ENCODE measurements at regions not wholly inside any gene's neighbourhood (a gene's known extent, or its start where the extent isn't known, plus 50 kb on each side); places are given as distances from the start of the nearest gene placed in this dataset.

DNA sequence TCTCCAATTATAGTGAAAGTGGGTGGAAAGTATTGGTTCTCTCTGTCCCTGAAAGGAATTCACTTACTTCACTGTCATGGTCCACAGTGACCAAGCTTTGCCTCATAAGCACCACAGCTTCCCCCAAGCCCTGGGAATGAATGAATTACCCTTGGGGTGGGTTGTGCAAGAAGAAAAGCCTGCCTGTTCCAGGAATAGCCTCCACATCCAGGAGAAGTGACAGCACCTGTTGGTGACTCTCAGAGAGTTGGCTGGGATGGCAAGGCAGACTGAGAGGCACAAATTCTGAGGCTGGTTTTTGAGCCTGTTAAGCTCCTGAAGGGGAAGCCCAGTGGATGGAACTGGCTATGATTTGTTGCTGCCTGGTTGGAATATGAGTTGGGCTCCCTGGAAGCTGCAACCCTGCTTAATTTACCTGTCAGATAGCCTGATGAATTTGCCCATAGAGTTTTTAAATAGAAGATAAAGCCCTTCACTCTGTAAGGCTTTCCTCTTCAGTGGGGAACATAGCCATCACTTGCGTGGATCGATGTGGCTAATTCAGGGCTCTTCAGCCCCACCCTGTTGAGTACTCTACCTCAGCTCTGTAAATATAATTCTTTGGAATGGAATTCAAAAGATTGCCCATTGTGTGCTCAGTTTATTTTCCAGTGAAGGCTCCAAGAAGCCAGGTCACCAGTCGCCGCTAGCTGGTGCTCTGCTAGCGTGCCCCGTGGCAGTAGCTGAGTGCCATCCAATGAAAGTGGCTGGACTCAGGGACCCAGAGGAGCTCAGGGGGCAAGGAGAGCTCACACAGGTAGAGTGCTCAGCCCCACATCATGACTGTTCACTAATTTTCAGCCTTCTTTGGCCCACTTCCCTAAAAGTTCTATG lies 479.3 kb downstream of the IRS1 start:
- H3K4me1 ChIP-seq (replicated peaks): no peaks in the 10 kb centered on the region
- no peak overlapping the region for H3K27ac ChIP-seq
- no peak overlapping the region for H3K4me3 ChIP-seq
- no peaks in the 10 kb centered on the region for H3K27me3 ChIP-seq (replicated peaks)
- no peak for DNase-seq (ENCODE audit: low read depth in 1 of 2, low spot score in 2 of 2)
- no peaks in the 10 kb centered on the region for H3K9me3 ChIP-seq (replicated peaks)
- no peaks in the 10 kb centered on the region for H3K36me3 ChIP-seq

- H3K27me3 ChIP-seq (replicated peaks): no peaks in the 10 kb centered on the region
- no peak overlapping the region for H3K27ac ChIP-seq
- DNase-seq (ENCODE audit: low read depth in 1 of 2, low spot score in 2 of 2): no peak
- no peaks in the 10 kb centered on the region for H3K36me3 ChIP-seq
- no peaks in the 10 kb centered on the region for H3K9me3 ChIP-seq (replicated peaks)
- H3K4me3 ChIP-seq: no peak overlapping the region
- H3K4me1 ChIP-seq (replicated peaks): no peaks in the 10 kb centered on the region
These were observed 481.6 kb downstream of the IRS1 start for GRCh38 chr2:226317970-226318369.

DNA sequence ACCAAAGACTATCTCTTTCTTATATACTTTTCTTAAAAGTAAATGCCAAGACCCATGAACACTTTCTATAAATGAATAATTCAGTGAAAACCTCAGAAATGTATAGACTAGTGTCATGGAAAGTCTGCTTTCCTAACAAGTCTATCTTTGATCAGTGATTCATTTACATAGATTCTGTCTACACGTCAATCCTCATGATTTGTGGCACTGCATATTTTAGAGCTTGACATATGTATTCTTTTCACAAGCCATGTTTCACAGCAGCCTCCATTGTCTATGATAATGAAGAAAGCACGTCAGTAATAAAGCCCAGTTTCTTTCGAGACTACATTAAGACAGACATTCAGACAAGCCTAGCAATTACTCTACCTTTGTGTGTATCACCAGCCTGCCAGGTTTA lies 486.6 kb downstream of the IRS1 start:
- Histone ChIP-seq H3K36me3 (no peaks in the 10 kb centered on the region), H3K4me3 (no peak overlapping the region), H3K27me3 (replicated peaks) (no peaks in the 10 kb centered on the region), H3K27ac (no peak overlapping the region), H3K9me3 (replicated peaks) (no peaks in the 10 kb centered on the region), H3K4me1 (replicated peaks) (no peaks in the 10 kb centered on the region)
- DNase-seq (ENCODE audit: low read depth in 1 of 2, low spot score in 2 of 2): no peak

- Histone ChIP-seq H3K27ac (no peak overlapping the region), H3K4me3 (no peak overlapping the region), H3K36me3 (no peaks in the 10 kb centered on the region), H3K4me1 (replicated peaks) (no peaks in the 10 kb centered on the region), H3K9me3 (replicated peaks) (no peaks in the 10 kb centered on the region), H3K27me3 (replicated peaks) (no peaks in the 10 kb centered on the region)
- DNase-seq (ENCODE audit: low read depth in 1 of 2, low spot score in 2 of 2): no peak
These were observed 487.5 kb downstream of the IRS1 start for GRCh38 chr2:226312155-226312554.

GRCh38 chr2:226310146-226310545 lies 489.5 kb downstream of the IRS1 start:
- no peaks in the 10 kb centered on the region for H3K9me3 ChIP-seq (replicated peaks)
- DNase-seq (ENCODE audit: low read depth in 1 of 2, low spot score in 2 of 2): no peak
- H3K4me3 ChIP-seq: no peak overlapping the region
- no peaks in the 10 kb centered on the region for H3K4me1 ChIP-seq (replicated peaks)
- H3K27ac ChIP-seq: no peak overlapping the region
- H3K36me3 ChIP-seq: no peaks in the 10 kb centered on the region
- no peaks in the 10 kb centered on the region for H3K27me3 ChIP-seq (replicated peaks)

- no peak for DNase-seq (ENCODE audit: low read depth in 1 of 2, low spot score in 2 of 2)
- no peaks in the 10 kb centered on the region for H3K36me3 ChIP-seq
- H3K9me3 ChIP-seq (replicated peaks): no peaks in the 10 kb centered on the region
- H3K4me1 ChIP-seq (replicated peaks): no peaks in the 10 kb centered on the region
- H3K4me3 ChIP-seq: no peak overlapping the region
- H3K27me3 ChIP-seq (replicated peaks): no peaks in the 10 kb centered on the region
- H3K27ac ChIP-seq: no peak overlapping the region
These were observed 490.6 kb downstream of the IRS1 start for GRCh38 chr2:226308986-226309385.

DNA sequence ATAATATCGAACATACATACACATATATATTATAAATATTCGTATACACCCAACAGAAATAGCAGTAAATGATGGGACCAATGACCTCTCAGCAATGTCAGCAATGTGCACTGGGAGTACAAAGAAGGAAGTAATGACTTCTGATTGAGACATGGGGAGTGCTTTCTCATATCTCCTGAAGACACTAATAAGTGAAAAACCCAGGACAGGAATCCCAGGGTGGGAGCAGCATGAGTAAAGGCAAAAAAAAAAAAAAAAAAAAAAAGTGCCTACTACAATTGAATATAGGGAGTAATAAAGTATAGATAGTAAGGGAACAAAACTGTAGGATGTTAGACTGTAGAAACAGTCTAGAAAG lies 491.3 kb downstream of the IRS1 start:
- no peaks in the 10 kb centered on the region for H3K36me3 ChIP-seq
- no peaks in the 10 kb centered on the region for H3K9me3 ChIP-seq (replicated peaks)
- DNase-seq (ENCODE audit: low read depth in 1 of 2, low spot score in 2 of 2): no peak
- no peaks in the 10 kb centered on the region for H3K27me3 ChIP-seq (replicated peaks)
- no peak overlapping the region for H3K4me3 ChIP-seq
- H3K27ac ChIP-seq: no peak overlapping the region
- no peaks in the 10 kb centered on the region for H3K4me1 ChIP-seq (replicated peaks)

- H3K27ac ChIP-seq: no peak overlapping the region
- no peak for DNase-seq (ENCODE audit: low read depth in 1 of 2, low spot score in 2 of 2)
- no peaks in the 10 kb centered on the region for H3K4me1 ChIP-seq (replicated peaks)
- no peaks in the 10 kb centered on the region for H3K9me3 ChIP-seq (replicated peaks)
- H3K27me3 ChIP-seq (replicated peaks): no peaks in the 10 kb centered on the region
- H3K36me3 ChIP-seq: no peaks in the 10 kb centered on the region
- H3K4me3 ChIP-seq: no peak overlapping the region
These were observed 491.9 kb downstream of the IRS1 start for GRCh38 chr2:226307487-226308322.

GRCh38 chr2:226306969-226307368 lies 492.7 kb downstream of the IRS1 start:
- DNase-seq (ENCODE audit: low read depth in 1 of 2, low spot score in 2 of 2): no peak
- H3K27ac ChIP-seq: no peak overlapping the region
- no peaks in the 10 kb centered on the region for H3K27me3 ChIP-seq (replicated peaks)
- no peak overlapping the region for H3K4me3 ChIP-seq
- H3K36me3 ChIP-seq: no peaks in the 10 kb centered on the region
- no peaks in the 10 kb centered on the region for H3K9me3 ChIP-seq (replicated peaks)
- no peaks in the 10 kb centered on the region for H3K4me1 ChIP-seq (replicated peaks)

- H3K4me1 ChIP-seq (replicated peaks): no peaks in the 10 kb centered on the region
- H3K27ac ChIP-seq: no peak overlapping the region
- no peak overlapping the region for H3K4me3 ChIP-seq
- DNase-seq (ENCODE audit: low read depth in 1 of 2, low spot score in 2 of 2): no peak
- no peaks in the 10 kb centered on the region for H3K9me3 ChIP-seq (replicated peaks)
- no peaks in the 10 kb centered on the region for H3K36me3 ChIP-seq
- no peaks in the 10 kb centered on the region for H3K27me3 ChIP-seq (replicated peaks)
These were observed 495.3 kb downstream of the IRS1 start for GRCh38 chr2:226304308-226304707.

DNA sequence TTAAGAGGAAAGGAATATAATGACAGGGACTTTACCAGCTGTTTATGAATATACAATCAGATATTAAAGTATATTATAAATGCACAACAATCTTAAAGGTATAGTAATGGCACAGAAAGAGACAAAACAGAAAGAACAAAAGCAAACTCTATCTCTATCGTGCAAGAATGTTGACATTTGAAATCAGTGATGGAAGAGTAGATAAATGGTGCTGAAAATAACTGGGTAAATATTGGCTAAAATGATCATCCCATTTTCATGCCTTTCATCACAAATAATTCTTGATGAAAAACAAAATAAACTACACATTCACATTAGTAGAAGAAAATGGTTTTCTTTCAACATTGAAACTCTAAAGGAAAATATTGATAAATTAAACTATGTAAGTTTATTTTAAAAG lies 495.9 kb downstream of the IRS1 start:
- DNase-seq (ENCODE audit: low read depth in 1 of 2, low spot score in 2 of 2): no peak
- Histone ChIP-seq H3K27me3 (replicated peaks) (no peaks in the 10 kb centered on the region), H3K27ac (no peak overlapping the region), H3K9me3 (replicated peaks) (no peaks in the 10 kb centered on the region), H3K4me3 (no peak overlapping the region), H3K36me3 (no peaks in the 10 kb centered on the region), H3K4me1 (replicated peaks) (no peaks in the 10 kb centered on the region)

GRCh38 chr2:226300196-226300886 lies 499.3 kb downstream of the IRS1 start:
- Histone ChIP-seq H3K36me3 (no peaks in the 10 kb centered on the region), H3K4me3 (no peak overlapping the region), H3K27ac (no peak overlapping the region), H3K4me1 (replicated peaks) (no peaks in the 10 kb centered on the region), H3K27me3 (replicated peaks) (no peaks in the 10 kb centered on the region), H3K9me3 (replicated peaks) (no peaks in the 10 kb centered on the region)
- no peak for DNase-seq (ENCODE audit: low read depth in 1 of 2, low spot score in 2 of 2)

DNA sequence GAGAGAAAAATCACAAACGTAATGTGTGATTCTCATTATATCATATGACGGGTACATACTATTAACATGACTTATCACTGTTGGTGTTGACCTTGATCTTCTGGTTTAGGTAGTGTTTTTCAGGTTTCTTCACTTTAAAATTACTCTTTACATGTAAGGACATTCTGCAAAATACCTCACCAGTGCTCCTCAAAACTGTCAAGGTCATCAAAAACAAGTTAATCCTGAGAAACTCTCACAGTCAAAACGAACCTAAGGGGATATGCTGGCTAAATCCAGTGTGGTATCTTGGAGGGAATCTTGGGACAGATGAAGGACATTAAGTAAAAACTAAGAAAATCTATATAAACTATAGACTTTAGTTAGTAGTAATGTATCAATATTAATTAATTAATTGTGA lies 499.8 kb downstream of the IRS1 start:
- no peaks in the 10 kb centered on the region for H3K9me3 ChIP-seq (replicated peaks)
- H3K27me3 ChIP-seq (replicated peaks): no peaks in the 10 kb centered on the region
- no peak overlapping the region for H3K27ac ChIP-seq
- H3K4me3 ChIP-seq: no peak overlapping the region
- no peak for DNase-seq (ENCODE audit: low read depth in 1 of 2, low spot score in 2 of 2)
- no peaks in the 10 kb centered on the region for H3K36me3 ChIP-seq
- H3K4me1 ChIP-seq (replicated peaks): no peaks in the 10 kb centered on the region

GRCh38 chr2:226295681-226296080 lies 503.9 kb downstream of the IRS1 start:
- no peaks in the 10 kb centered on the region for H3K4me1 ChIP-seq (replicated peaks)

More at GRCh38 chr2:226295681-226296080, 503.9 kb downstream of the IRS1 start:
- no peak overlapping the region for H3K4me3 ChIP-seq
- no peaks in the 10 kb centered on the region for H3K36me3 ChIP-seq
- no peak for DNase-seq (ENCODE audit: low read depth in 1 of 2, low spot score in 2 of 2)
- H3K27me3 ChIP-seq (replicated peaks): no peaks in the 10 kb centered on the region
- H3K27ac ChIP-seq: no peak overlapping the region
- H3K9me3 ChIP-seq (replicated peaks): peaks cover 8% of the 10 kb centered on the region; the same call in 1 of the 2 replicates

Data from SJSA1 (cell line).